H9 (cell line): ENCODE measurements at regions not wholly inside any gene's neighbourhood (a gene's known extent, or its start where the extent isn't known, plus 50 kb on each side); places are given as distances from the start of the nearest gene placed in this dataset.
"Not testable (repeated sequence)": the region's sequence is repeated elsewhere in the genome, so short reads cannot be mapped to it uniquely, and the experiment has no call there.

ENCODE experiments used
- DNase-seq: peaks from one replicate; pipeline ENCODE4 v3.0.0-alpha.2; 2017
- H2AFZ ChIP-seq: one replicate; pipeline ENCODE4 v1.6.1; 2013; ENCODE audit warnings: mild to moderate bottlenecking, low read length, control low read depth, moderate library complexity
- H2AK5ac ChIP-seq: 2 replicates; pipeline ENCODE4 v1.6.1; 2013; ENCODE audit warnings: low read length, control low read depth, mixed read lengths; ENCODE audit not compliant: insufficient read length
- H2BK120ac ChIP-seq: one replicate; pipeline ENCODE4 v1.6.1; 2013; ENCODE audit warnings: low read depth, mild to moderate bottlenecking, low read length, control low read depth, inconsistent platforms; ENCODE audit not compliant: poor library complexity, severe bottlenecking
- H2BK12ac ChIP-seq: 2 replicates; pipeline ENCODE4 v1.6.1; 2013; ENCODE audit warnings: low read length, control low read depth, mixed read lengths, low read depth; ENCODE audit not compliant: insufficient read length
- H2BK15ac ChIP-seq: 2 replicates; pipeline ENCODE4 v1.6.1; 2013; ENCODE audit warnings: low read depth, low read length, control low read depth
- H2BK20ac ChIP-seq: one replicate; pipeline ENCODE4 v1.6.1; 2013; ENCODE audit warnings: low read depth, mild to moderate bottlenecking, low read length, control low read depth, inconsistent platforms; ENCODE audit not compliant: poor library complexity, severe bottlenecking
- H2BK5ac ChIP-seq: 2 replicates; pipeline ENCODE4 v1.6.1; 2013; ENCODE audit warnings: low read length, control low read depth, mixed read lengths; ENCODE audit not compliant: insufficient read length
- H3K14ac ChIP-seq: 2 replicates; pipeline ENCODE4 v1.6.1; 2013; ENCODE audit warnings: low read length, control low read depth; ENCODE audit not compliant: insufficient read depth
- H3K18ac ChIP-seq: 2 replicates; pipeline ENCODE4 v1.6.1; 2013; ENCODE audit warnings: low read depth, mild to moderate bottlenecking, mixed read lengths, low read length, control low read depth; ENCODE audit not compliant: insufficient read length
- H3K23ac ChIP-seq: 2 replicates; pipeline ENCODE4 v1.6.1; 2013; ENCODE audit warnings: low read length, control low read depth, mixed read lengths, low read depth; ENCODE audit not compliant: insufficient read length
- H3K23me2 ChIP-seq: 2 replicates; pipeline ENCODE4 v1.6.1; 2013; ENCODE audit warnings: low read depth, mild to moderate bottlenecking, mixed read lengths, low read length, control low read depth; ENCODE audit not compliant: insufficient read length, poor library complexity, severe bottlenecking
- H3K27ac ChIP-seq: 2 replicates; pipeline ENCODE4 v1.5.1; 2013; ENCODE audit warnings: low read length, control low read depth, mixed read lengths, low read depth; ENCODE audit not compliant: insufficient read length
- H3K27me3 ChIP-seq: 2 replicates; pipeline ENCODE4 v1.6.1; 2013; ENCODE audit warnings: low read length, control low read depth, inconsistent platforms; ENCODE audit not compliant: insufficient read depth
- H3K4ac ChIP-seq: 2 replicates; pipeline ENCODE4 v1.6.1; 2013; ENCODE audit warnings: low read depth, mild to moderate bottlenecking, control low read depth, inconsistent platforms, low read length, moderate library complexity
- H3K4me1 ChIP-seq: 2 replicates; pipeline ENCODE4 v1.6.1; 2013; ENCODE audit warnings: low read length, control low read depth, inconsistent platforms; ENCODE audit not compliant: insufficient read depth
- H3K4me2 ChIP-seq: 2 replicates; pipeline ENCODE4 v1.6.1; 2013; ENCODE audit warnings: low read length, control low read depth, mixed read lengths; ENCODE audit not compliant: insufficient read length, insufficient read depth
- H3K56ac ChIP-seq: 2 replicates; pipeline ENCODE4 v1.6.1; 2013; ENCODE audit warnings: low read depth, mild to moderate bottlenecking, mixed read lengths, low read length, control low read depth; ENCODE audit not compliant: insufficient read length
- H3K79me1 ChIP-seq: 2 replicates; pipeline ENCODE4 v1.6.1; 2013; ENCODE audit warnings: low read depth, mild to moderate bottlenecking, moderate library complexity, low read length, control low read depth, inconsistent platforms; ENCODE audit not compliant: insufficient read depth, poor library complexity, severe bottlenecking
- H3K79me2 ChIP-seq: 2 replicates; pipeline ENCODE4 v1.6.1; 2013; ENCODE audit warnings: low read length, control low read depth, inconsistent platforms; ENCODE audit not compliant: insufficient read depth
- H3K9ac ChIP-seq: 2 replicates; pipeline ENCODE4 v1.6.1; 2013; ENCODE audit warnings: low read length, control low read depth, mixed read lengths; ENCODE audit not compliant: insufficient read length; ENCODE audit errors: extremely low read depth
- H3K9me3 ChIP-seq: one replicate; pipeline ENCODE4 v1.6.1; 2013; ENCODE audit warnings: low read depth, low read length, inconsistent platforms; ENCODE audit not compliant: control insufficient read depth
- H3T11ph ChIP-seq: one replicate; pipeline ENCODE4 v1.6.1; 2013; ENCODE audit warnings: mild to moderate bottlenecking, low read length, control low read depth, inconsistent platforms
- H4K20me1 ChIP-seq: one replicate; pipeline ENCODE4 v1.6.1; 2013; ENCODE audit not compliant: control insufficient read depth, insufficient read length, insufficient read depth
- H4K5ac ChIP-seq: 2 replicates; pipeline ENCODE4 v1.6.1; 2013; ENCODE audit warnings: low read depth, mild to moderate bottlenecking, mixed read lengths, low read length, control low read depth; ENCODE audit not compliant: insufficient read length
- H4K8ac ChIP-seq: replicated peaks from 2 replicates; pipeline ENCODE4 v1.6.1; 2013; ENCODE audit warnings: low read length, control low read depth, mixed read lengths, low read depth; ENCODE audit not compliant: insufficient read length
- H4K91ac ChIP-seq: 2 replicates; pipeline ENCODE4 v1.6.1; 2013; ENCODE audit warnings: low read depth, mild to moderate bottlenecking, moderate library complexity, mixed read lengths, low read length, control low read depth; ENCODE audit not compliant: insufficient read length
- H3K27ac Mint-ChIP-seq, 3 experiments: 2 replicates in 2 of 3; 3 replicates in 1 of 3; pipeline ENCODE4 v1.8.0; 2020 to 2021; ENCODE audit warnings: mixed read lengths in 3 of 3, mild to moderate bottlenecking in 1 of 3, moderate library complexity in 1 of 3
- H3K27me3 Mint-ChIP-seq: 2 replicates; pipeline ENCODE4 v1.8.0; 2021; ENCODE audit warnings: low read depth, mild to moderate bottlenecking, moderate library complexity, mixed read lengths
- H3K36me3 Mint-ChIP-seq, 3 experiments: 2 replicates in 2 of 3; 3 replicates in 1 of 3; pipeline ENCODE4 v1.8.0; 2020 to 2021; ENCODE audit warnings: low read depth in 3 of 3, mixed read lengths in 3 of 3; ENCODE audit not compliant: insufficient read depth in 1 of 3
- H3K4me1 Mint-ChIP-seq, 2 experiments: 2 replicates each; pipeline ENCODE4 v1.8.0; 2020; ENCODE audit warnings: mixed read lengths in 2 of 2
- H3K4me3 Mint-ChIP-seq, 2 experiments: 2 replicates in 1 of 2; 3 replicates in 1 of 2; pipeline ENCODE4 v1.8.0; 2020 to 2021; ENCODE audit warnings: mild to moderate bottlenecking in 2 of 2, mixed read lengths in 2 of 2, moderate library complexity in 1 of 2
- H3K9me3 Mint-ChIP-seq, 2 experiments: 2 replicates in 1 of 2; 3 replicates in 1 of 2; pipeline ENCODE4 v1.8.0; 2020; ENCODE audit warnings: mild to moderate bottlenecking in 2 of 2, mixed read lengths in 2 of 2, moderate library complexity in 1 of 2
- WGBS: extraction: QIAGEN DNeasy Blood & Tissue Kit; methylation state at CpG from one replicate; pipeline ENCODE4 v1.1.7; 2013; ENCODE audit warnings: missing lambda C conversion rate, low lambda C conversion rate, mixed read lengths; ENCODE audit not compliant: insufficient read length; ENCODE audit errors: extremely low coverage; 5-methylcytosine and 5-hydroxymethylcytosine counted together
- TF ChIP-seq, protein P1 (sequence below): fragments of 200-600 bp; sonication (generic); conservative IDR thresholded peaks from 3 replicates; pipeline ENCODE4 v1.8.0; 2021; ENCODE audit warnings: antibody characterized with exemption, mild to moderate bottlenecking

DNA sequence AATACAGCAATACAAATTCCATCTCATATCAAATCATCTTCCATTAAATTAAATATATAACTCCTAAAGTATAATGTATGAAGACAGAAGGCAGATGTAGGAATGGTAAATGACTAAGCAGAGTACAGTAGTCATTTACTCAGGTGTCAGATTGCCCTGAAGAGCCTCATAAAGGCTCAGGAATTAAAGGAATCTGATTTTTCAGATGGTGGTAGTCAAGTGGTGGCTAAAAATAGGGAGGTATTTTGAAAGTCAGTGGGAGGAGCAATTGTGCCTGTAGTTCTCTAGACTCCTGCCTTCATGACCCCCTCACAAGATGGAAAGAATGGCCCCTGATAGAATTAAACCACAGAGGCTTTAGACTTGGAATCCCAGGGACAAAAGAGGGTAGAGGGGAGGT, 142.7 kb upstream of the SYNPR start:
- Histone ChIP-seq H2BK120ac (peak overlapping the region; percentile 69), H4K20me1 (no peaks in the 10 kb centered on the region), H3K23ac (no peak overlapping the region), H3K14ac (no peak overlapping the region; the same call in 1 of the 2 replicates), H3T11ph (peak overlapping the region; percentile 90), H3K23me2 (no peaks in the 10 kb centered on the region), H3K9me3 (no peaks in the 10 kb centered on the region), H2BK12ac (no peak overlapping the region), H3K4ac (no peak overlapping the region), H4K5ac (no peak overlapping the region), H3K56ac (no peak overlapping the region), H2BK20ac (no peak overlapping the region), H3K79me2 (no peaks in the 10 kb centered on the region), H3K79me1 (no peaks in the 10 kb centered on the region), H4K8ac (no peak overlapping the region), H3K27me3 (no peaks in the 10 kb centered on the region), H3K4me1 (peaks cover 3% of the 10 kb centered on the region; the same call in 1 of the 2 replicates), H2AFZ (no peak overlapping the region), H4K91ac (no peak overlapping the region), H2AK5ac (no peak overlapping the region), H3K18ac (no peak overlapping the region), H3K4me2 (peak overlapping the region; percentile 17), H2BK15ac (no peak overlapping the region), H2BK5ac (no peak overlapping the region), H3K9ac (no peak overlapping the region), H3K27ac (no peak overlapping the region)
- TF ChIP-seq, protein P1, sequence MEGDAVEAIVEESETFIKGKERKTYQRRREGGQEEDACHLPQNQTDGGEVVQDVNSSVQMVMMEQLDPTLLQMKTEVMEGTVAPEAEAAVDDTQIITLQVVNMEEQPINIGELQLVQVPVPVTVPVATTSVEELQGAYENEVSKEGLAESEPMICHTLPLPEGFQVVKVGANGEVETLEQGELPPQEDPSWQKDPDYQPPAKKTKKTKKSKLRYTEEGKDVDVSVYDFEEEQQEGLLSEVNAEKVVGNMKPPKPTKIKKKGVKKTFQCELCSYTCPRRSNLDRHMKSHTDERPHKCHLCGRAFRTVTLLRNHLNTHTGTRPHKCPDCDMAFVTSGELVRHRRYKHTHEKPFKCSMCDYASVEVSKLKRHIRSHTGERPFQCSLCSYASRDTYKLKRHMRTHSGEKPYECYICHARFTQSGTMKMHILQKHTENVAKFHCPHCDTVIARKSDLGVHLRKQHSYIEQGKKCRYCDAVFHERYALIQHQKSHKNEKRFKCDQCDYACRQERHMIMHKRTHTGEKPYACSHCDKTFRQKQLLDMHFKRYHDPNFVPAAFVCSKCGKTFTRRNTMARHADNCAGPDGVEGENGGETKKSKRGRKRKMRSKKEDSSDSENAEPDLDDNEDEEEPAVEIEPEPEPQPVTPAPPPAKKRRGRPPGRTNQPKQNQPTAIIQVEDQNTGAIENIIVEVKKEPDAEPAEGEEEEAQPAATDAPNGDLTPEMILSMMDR: no peak
- Mint-ChIP-seq H3K27me3 (no peaks in the 10 kb centered on the region), H3K4me3 (peak overlapping the region in 1 of 2 experiments; percentile 64; a peak in 1 of 5 replicates), H3K36me3 (peaks cover 4 to 7% (median 5%) of the 10 kb centered on the region in 3 experiments; a peak in 5 of 7 replicates), H3K27ac (peak overlapping the region; percentile 75 to 100 (median 98); a peak in 6 of 7 replicates), H3K4me1 (peaks cover 42 to 48% of the 10 kb centered on the region in 2 experiments), H3K9me3 (peaks cover 8 to 10% of the 10 kb centered on the region in 2 experiments)
- no peak for DNase-seq

DNA sequence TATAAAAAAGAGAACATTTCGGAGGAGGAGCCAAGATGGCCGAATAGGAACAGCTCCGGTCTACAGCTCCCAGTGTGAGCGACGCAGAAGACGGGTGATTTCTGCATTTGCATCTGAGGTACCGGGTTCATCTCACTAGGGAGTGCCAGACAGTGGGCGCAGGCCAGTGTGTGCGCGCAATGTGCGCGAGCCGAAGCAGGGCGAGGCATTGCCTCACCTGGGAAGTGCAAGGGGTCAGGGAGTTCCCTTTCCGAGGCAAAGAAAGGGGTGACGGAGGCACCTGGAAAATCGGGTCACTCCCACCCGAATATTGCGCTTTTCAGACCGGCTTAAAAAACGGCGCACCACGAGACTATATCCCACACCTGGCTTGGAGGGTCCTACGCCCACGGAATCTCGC, 141.9 kb upstream of the SYNPR start:
- not testable (repeated sequence) for H3K4me2 ChIP-seq, H3K27me3 Mint-ChIP-seq, H3K4ac ChIP-seq, H2AFZ ChIP-seq, H2BK5ac ChIP-seq, H3K14ac ChIP-seq, H3K56ac ChIP-seq, H3K9me3 Mint-ChIP-seq, H2BK120ac ChIP-seq, H3K9me3 ChIP-seq, H3T11ph ChIP-seq, H3K79me2 ChIP-seq, H3K27me3 ChIP-seq, H4K20me1 ChIP-seq, H2BK15ac ChIP-seq, H4K5ac ChIP-seq, H4K8ac ChIP-seq, DNase-seq, H3K27ac ChIP-seq, H4K91ac ChIP-seq, H3K4me1 ChIP-seq, H2AK5ac ChIP-seq, H2BK20ac ChIP-seq, H3K23me2 ChIP-seq, H3K9ac ChIP-seq, H3K23ac ChIP-seq, H3K36me3 Mint-ChIP-seq, H2BK12ac ChIP-seq, H3K79me1 ChIP-seq
- Mint-ChIP-seq H3K4me1 (peaks cover 34 to 39% of the 10 kb centered on the region in 2 experiments), H3K27ac (peak overlapping the region; percentile 98 to 100 (median 98)), H3K4me3 (peak overlapping the region; percentile 64 to 76)
- H3K18ac ChIP-seq: peak overlapping the region; percentile 82
- no CpG with 5 or more reads among the region's 26 CpGs for WGBS
